Activated naive CD4-positive, alpha-beta T cell treated with anti-CD3 and anti-CD28 coated beads, Interleukin-2, amount 50 U/mL, for 72 hours (primary cell): ENCODE measurements at regions not wholly inside any gene's neighbourhood (a gene's known extent, or its start where the extent isn't known, plus 50 kb on each side); places are given as distances from the start of the nearest gene placed in this dataset.
A peak's percentile ranks its signal among the peaks of the same experiment; 100 is the strongest.
"Not testable (repeated sequence)": the region's sequence is repeated elsewhere in the genome, so short reads cannot be mapped to it uniquely, and the experiment has no call there.

Source experiments
- ATAC-seq, 2 donors: fragments of 150-1000 bp; cut with Tn5 transposase; 2 replicates each; pipeline ENCODE4 v1.10.0; 2021; ENCODE audit warnings: mild to moderate bottlenecking in 2 of 2, moderate library complexity in 2 of 2
- DNase-seq, 2 donors: peaks; one replicate each; pipeline ENCODE4 v3.0.0; 2021 to 2022; ENCODE audit warnings: low spot score in 2 of 2
- H3K27ac Mint-ChIP-seq, 2 donors: one replicate each; pipeline ENCODE4 v1.8.0; 2022; ENCODE audit warnings: mild to moderate bottlenecking in 2 of 2, mixed read lengths in 2 of 2
- H3K36me3 Mint-ChIP-seq, 2 donors: one replicate each; pipeline ENCODE4 v1.8.0; 2022; ENCODE audit warnings: mixed read lengths in 2 of 2
- H3K9me3 Mint-ChIP-seq, 2 donors: one replicate each; pipeline ENCODE4 v1.8.0; 2022; ENCODE audit warnings: mixed read lengths in 2 of 2

GRCh38 chrY:12421788-12422124, 279.3 kb upstream of the USP9Y start:
- H3K9me3 Mint-ChIP-seq, result peaks cover 0 to 5% of the 10 kb centered on the region in 2 donors

GRCh38 chrY:12422536-12422935, 278.5 kb upstream of the USP9Y start:
- DNase-seq (no peak), ATAC-seq (no peak)
- Mint-ChIP-seq H3K27ac (no peak overlapping the region), H3K36me3 (no peaks in the 10 kb centered on the region), H3K9me3 (peaks cover 0 to 5% of the 10 kb centered on the region in 2 donors)

More at GRCh38 chrY:12421788-12422124, 279.3 kb upstream of the USP9Y start:
- no peak for DNase-seq
- ATAC-seq, result no peak
- Mint-ChIP-seq H3K36me3 (no peaks in the 10 kb centered on the region), H3K27ac (no peak overlapping the region)

GRCh38 chrY:12423416-12424252, 277.4 kb upstream of the USP9Y start:
- DNase-seq (no peak), ATAC-seq (no peak)
- Mint-ChIP-seq H3K9me3 (peaks cover 0 to 5% of the 10 kb centered on the region in 2 donors), H3K27ac (no peak overlapping the region), H3K36me3 (no peaks in the 10 kb centered on the region)

GRCh38 chrY:12425506-12425905, 275.5 kb upstream of the USP9Y start:
- Mint-ChIP-seq H3K36me3 (no peaks in the 10 kb centered on the region), H3K27ac (no peak overlapping the region), H3K9me3 (peaks cover 0 to 5% of the 10 kb centered on the region in 2 donors)
- DNase-seq, result no peak
- no peak for ATAC-seq

- Mint-ChIP-seq H3K36me3 (no peaks in the 10 kb centered on the region), H3K9me3 (peaks cover 0 to under 1% of the 10 kb centered on the region in 2 donors), H3K27ac (no peak overlapping the region)
- ATAC-seq, result no peak
- no peak for DNase-seq
Observed at GRCh38 chrY:12427361-12427760, 273.7 kb upstream of the USP9Y start.

GRCh38 chrY:12431546-12431945, 269.5 kb upstream of the USP9Y start:
- no peaks in the 10 kb centered on the region for H3K9me3 Mint-ChIP-seq
- DNase-seq (no peak), ATAC-seq (no peak)
- H3K27ac Mint-ChIP-seq, result no peak overlapping the region
- H3K36me3 Mint-ChIP-seq, result no peaks in the 10 kb centered on the region

GRCh38 chrY:12438823-12439222, 262.2 kb upstream of the USP9Y start:
- not testable (repeated sequence) for H3K27ac Mint-ChIP-seq, DNase-seq, H3K9me3 Mint-ChIP-seq, ATAC-seq, H3K36me3 Mint-ChIP-seq

- no peak for DNase-seq
- peaks cover 7% of the 10 kb centered on the region in 2 donors for H3K9me3 Mint-ChIP-seq
- H3K36me3 Mint-ChIP-seq, result no peaks in the 10 kb centered on the region
- no peak for ATAC-seq
- H3K27ac Mint-ChIP-seq, result no peak overlapping the region
Observed at GRCh38 chrY:12444200-12444599, 256.8 kb upstream of the USP9Y start.

- peaks cover 7 to 11% of the 10 kb centered on the region in 2 donors for H3K9me3 Mint-ChIP-seq
- ATAC-seq, H3K36me3 Mint-ChIP-seq, DNase-seq, H3K27ac Mint-ChIP-seq: not testable (repeated sequence)
Observed at GRCh38 chrY:12446486-12447265, 254.4 kb upstream of the USP9Y start.

- H3K27ac Mint-ChIP-seq, ATAC-seq, H3K36me3 Mint-ChIP-seq, DNase-seq: not testable (repeated sequence)
- peaks cover 0 to 11% of the 10 kb centered on the region in 2 donors for H3K9me3 Mint-ChIP-seq
Observed at GRCh38 chrY:12448561-12448960, 252.5 kb upstream of the USP9Y start.

- not testable (repeated sequence) for ATAC-seq, DNase-seq, H3K36me3 Mint-ChIP-seq, H3K27ac Mint-ChIP-seq
- peaks cover 0 to 11% of the 10 kb centered on the region in 2 donors for H3K9me3 Mint-ChIP-seq
Observed at GRCh38 chrY:12453318-12453717, 247.7 kb upstream of the USP9Y start.

GRCh38 chrY:12459965-12460364, 241.1 kb upstream of the USP9Y start:
- ATAC-seq (no peak), DNase-seq (no peak)
- Mint-ChIP-seq H3K36me3 (no peaks in the 10 kb centered on the region), H3K9me3 (no peaks in the 10 kb centered on the region), H3K27ac (no peak overlapping the region)

GRCh38 chrY:12464155-12464554, 236.9 kb upstream of the USP9Y start:
- peaks cover 13% of the 10 kb centered on the region in 2 donors for H3K36me3 Mint-ChIP-seq
- ATAC-seq (no peak), DNase-seq (no peak)
- peaks cover 3 to 4% of the 10 kb centered on the region in 2 donors for H3K9me3 Mint-ChIP-seq
- no peak overlapping the region for H3K27ac Mint-ChIP-seq

- Mint-ChIP-seq H3K9me3 (peaks cover 3 to 6% of the 10 kb centered on the region in 2 donors), H3K27ac (no peak overlapping the region), H3K36me3 (peaks cover 13 to 14% of the 10 kb centered on the region in 2 donors)
- DNase-seq, result no peak
- no peak for ATAC-seq
Observed at GRCh38 chrY:12465706-12466105, 235.3 kb upstream of the USP9Y start.

GRCh38 chrY:12469081-12469480, 231.9 kb upstream of the USP9Y start:
- Mint-ChIP-seq H3K27ac (peak overlapping the region in 1 of 2 donors; percentile 56), H3K36me3 (peaks cover 13 to 14% of the 10 kb centered on the region in 2 donors), H3K9me3 (peaks cover 3 to 6% of the 10 kb centered on the region in 2 donors)
- DNase-seq, result no peak
- ATAC-seq, result peak; percentile 85 to 87

GRCh38 chrY:12474472-12474871, 226.6 kb upstream of the USP9Y start:
- Mint-ChIP-seq H3K36me3 (no peaks in the 10 kb centered on the region), H3K27ac (no peak overlapping the region), H3K9me3 (no peaks in the 10 kb centered on the region)
- no peak for ATAC-seq
- DNase-seq, result no peak

- Mint-ChIP-seq H3K9me3 (no peaks in the 10 kb centered on the region), H3K36me3 (no peaks in the 10 kb centered on the region), H3K27ac (no peak overlapping the region)
- ATAC-seq (peak in 1 of 2 donors; percentile 31), DNase-seq (peak in 1 of 2 donors; percentile 4)
Observed at GRCh38 chrY:12479382-12479781, 221.6 kb upstream of the USP9Y start.
